NB4 (cell line): ENCODE measurements at regions not wholly inside any gene's neighbourhood (a gene's known extent, or its start where the extent isn't known, plus 50 kb on each side); places are given as distances from the start of the nearest gene placed in this dataset.
"Not testable (repeated sequence)": the region's sequence is repeated elsewhere in the genome, so short reads cannot be mapped to it uniquely, and the experiment has no call there.

ENCODE experiments used
- DNase-seq: peaks from one replicate; pipeline ENCODE4 v3.0.0; 2010; ENCODE audit warnings: low read depth
- H3K4me3 ChIP-seq: one replicate; pipeline ENCODE4 v1.5.1; 2011; ENCODE audit warnings: mild to moderate bottlenecking, low read depth, low read length, moderate library complexity
- CTCF ChIP-seq: IDR thresholded peaks from one replicate; pipeline ENCODE4 v1.5.1; 2012; ENCODE audit warnings: low read depth, low read length
- MAX ChIP-seq: IDR thresholded peaks from 2 replicates; pipeline ENCODE4 v1.6.1; 2011; ENCODE audit warnings: low read depth, low read length
- MYC ChIP-seq: IDR thresholded peaks from 2 replicates; pipeline ENCODE4 v1.6.1; 2011; ENCODE audit warnings: low read depth, low read length
- POLR2A ChIP-seq: IDR thresholded peaks from 2 replicates; pipeline ENCODE4 v1.6.1; 2011; ENCODE audit warnings: mild to moderate bottlenecking; ENCODE audit not compliant: insufficient read length; ENCODE audit errors: extremely low read depth

GRCh38 chr5:7131680-7132079 lies 264.3 kb upstream of the ADCY2 start:
- DNase-seq: no peak
- no peak overlapping the region for H3K4me3 ChIP-seq
- no peak for TF ChIP-seq POLR2A
- no peak for TF ChIP-seq MYC
- no peak for TF ChIP-seq CTCF

GRCh38 chr5:7146886-7147285 lies 249.1 kb upstream of the ADCY2 start:
- TF ChIP-seq CTCF (no peak), MAX (no peak), POLR2A (no peak), MYC (no peak)

GRCh38 chr5:7157083-7157482 lies 238.9 kb upstream of the ADCY2 start:
- TF ChIP-seq CTCF (no peak), MYC (no peak)
- no peak overlapping the region for H3K4me3 ChIP-seq
- no peak for DNase-seq

More at GRCh38 chr5:7146886-7147285, 249.1 kb upstream of the ADCY2 start:
- no peak for DNase-seq
- no peak overlapping the region for H3K4me3 ChIP-seq

GRCh38 chr5:7169240-7169878 lies 226.6 kb upstream of the ADCY2 start:
- no peak for DNase-seq
- H3K4me3 ChIP-seq: no peak overlapping the region
- no peak for TF ChIP-seq POLR2A
- TF ChIP-seq MYC: no peak
- no peak for TF ChIP-seq CTCF
- TF ChIP-seq MAX: no peak

GRCh38 chr5:7170785-7171184 lies 225.2 kb upstream of the ADCY2 start:
- not testable (repeated sequence) for H3K4me3 ChIP-seq, DNase-seq

GRCh38 chr5:7179364-7179763 lies 216.6 kb upstream of the ADCY2 start:
- TF ChIP-seq CTCF (no peak), MAX (no peak), MYC (no peak), POLR2A (no peak)
- H3K4me3 ChIP-seq: no peak overlapping the region
- no peak for DNase-seq
